RWPE1 (cell line): ENCODE measurements at regions not wholly inside any gene's neighbourhood (a gene's known extent, or its start where the extent isn't known, plus 50 kb on each side); places are given as distances from the start of the nearest gene placed in this dataset.

Experiments used
- CTCF ChIA-PET: fragments of 350-600 bp; sonication (Branson Sonifier 250); formaldehyde crosslinking; extraction: SDS; loops from one replicate; lab custom pipeline; 2021; lab: Yijun Ruan, JAX
- POLR2A ChIA-PET: fragments of 400-600 bp; formaldehyde crosslinking; extraction: SDS; loops from one replicate; lab custom pipeline; 2020; ENCODE audit warnings: antibody characterized with exemption; ENCODE audit not compliant: low non-redundant PET; lab: Yijun Ruan, JAX
- DNase-seq: peaks from one replicate; pipeline ENCODE4 v3.0.0; 2012; ENCODE audit warnings: low spot score
- H3K27ac ChIP-seq: fragments of 450-650 bp; 2 replicates; pipeline ENCODE4 v1.5.1; 2017
- TF ChIP-seq, protein P1 (sequence below): fragments of 450-650 bp; conservative IDR thresholded peaks from 2 replicates; pipeline ENCODE4 v1.5.1; 2017; ENCODE audit warnings: low read depth, mild to moderate bottlenecking

DNA sequence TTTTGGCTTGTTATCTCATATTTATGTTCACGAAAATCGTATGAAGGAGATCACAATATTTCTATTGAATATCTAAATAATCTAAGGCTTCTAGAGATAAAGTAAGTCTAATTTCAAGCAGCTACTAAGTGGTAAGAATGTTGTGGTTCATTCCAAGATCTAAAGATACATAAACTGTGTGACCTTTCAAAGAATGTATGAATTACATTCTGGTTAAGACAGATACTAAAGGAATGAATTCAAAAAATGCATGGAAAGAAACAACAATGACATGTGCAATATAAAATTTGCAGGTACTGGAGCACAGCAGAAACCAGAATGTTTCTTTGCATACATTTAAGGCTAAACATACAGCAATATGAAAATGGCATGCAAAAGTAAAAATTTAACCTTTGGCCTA, 1214.6 kb downstream of the CDH8 start:
- no peak overlapping the region for H3K27ac ChIP-seq
- DNase-seq, result no peak
- ChIA-PET POLR2A (no interaction called here), CTCF (no interaction called here)
- TF ChIP-seq, protein P1, sequence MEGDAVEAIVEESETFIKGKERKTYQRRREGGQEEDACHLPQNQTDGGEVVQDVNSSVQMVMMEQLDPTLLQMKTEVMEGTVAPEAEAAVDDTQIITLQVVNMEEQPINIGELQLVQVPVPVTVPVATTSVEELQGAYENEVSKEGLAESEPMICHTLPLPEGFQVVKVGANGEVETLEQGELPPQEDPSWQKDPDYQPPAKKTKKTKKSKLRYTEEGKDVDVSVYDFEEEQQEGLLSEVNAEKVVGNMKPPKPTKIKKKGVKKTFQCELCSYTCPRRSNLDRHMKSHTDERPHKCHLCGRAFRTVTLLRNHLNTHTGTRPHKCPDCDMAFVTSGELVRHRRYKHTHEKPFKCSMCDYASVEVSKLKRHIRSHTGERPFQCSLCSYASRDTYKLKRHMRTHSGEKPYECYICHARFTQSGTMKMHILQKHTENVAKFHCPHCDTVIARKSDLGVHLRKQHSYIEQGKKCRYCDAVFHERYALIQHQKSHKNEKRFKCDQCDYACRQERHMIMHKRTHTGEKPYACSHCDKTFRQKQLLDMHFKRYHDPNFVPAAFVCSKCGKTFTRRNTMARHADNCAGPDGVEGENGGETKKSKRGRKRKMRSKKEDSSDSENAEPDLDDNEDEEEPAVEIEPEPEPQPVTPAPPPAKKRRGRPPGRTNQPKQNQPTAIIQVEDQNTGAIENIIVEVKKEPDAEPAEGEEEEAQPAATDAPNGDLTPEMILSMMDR, result no peak

DNA sequence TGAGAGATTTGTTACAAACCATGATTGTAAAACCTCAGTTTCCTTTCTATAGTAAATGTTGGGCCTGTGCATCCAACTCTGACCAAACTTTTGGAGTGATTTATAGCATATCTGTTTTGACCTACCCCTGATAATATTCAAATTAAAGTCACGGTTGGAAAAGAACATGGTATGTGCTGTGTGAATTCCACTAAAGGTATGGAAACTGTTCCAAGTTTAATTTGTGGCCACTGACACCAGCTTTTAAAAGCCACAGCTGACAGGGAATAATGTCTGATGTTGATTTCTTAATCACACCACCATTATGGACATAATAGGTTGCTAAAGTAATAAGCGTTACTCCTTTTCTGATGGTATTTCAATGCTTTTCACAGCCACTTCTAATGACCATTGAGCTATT, 1215.9 kb downstream of the CDH8 start:
- no peak for DNase-seq
- ChIA-PET POLR2A (no interaction called here), CTCF (no interaction called here)
- H3K27ac ChIP-seq, result no peak overlapping the region
- TF ChIP-seq, protein P1, result no peak

DNA sequence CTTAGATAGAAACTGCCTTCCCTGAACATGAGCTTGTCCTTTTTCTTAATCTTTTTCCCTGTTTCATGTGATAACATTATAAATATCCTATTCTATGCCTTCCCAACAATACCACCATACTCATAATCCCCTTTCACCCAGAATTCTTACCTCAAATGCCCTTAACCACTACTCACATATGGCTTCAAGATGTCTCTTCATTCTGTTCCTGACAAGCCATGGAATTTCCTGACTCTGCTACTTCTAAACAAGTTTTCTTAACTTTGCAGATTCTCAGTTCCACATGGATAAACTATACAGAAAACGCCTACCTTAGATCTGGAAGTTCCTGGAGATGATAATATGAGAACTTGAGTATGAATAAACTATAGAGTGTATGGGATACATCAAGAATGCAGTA, 1217.8 kb downstream of the CDH8 start:
- TF ChIP-seq, protein P1, result no peak
- H3K27ac ChIP-seq, result no peak overlapping the region
- POLR2A ChIA-PET, result no interaction called here
- DNase-seq, result no peak
- CTCF ChIA-PET, result no interaction called here

DNA sequence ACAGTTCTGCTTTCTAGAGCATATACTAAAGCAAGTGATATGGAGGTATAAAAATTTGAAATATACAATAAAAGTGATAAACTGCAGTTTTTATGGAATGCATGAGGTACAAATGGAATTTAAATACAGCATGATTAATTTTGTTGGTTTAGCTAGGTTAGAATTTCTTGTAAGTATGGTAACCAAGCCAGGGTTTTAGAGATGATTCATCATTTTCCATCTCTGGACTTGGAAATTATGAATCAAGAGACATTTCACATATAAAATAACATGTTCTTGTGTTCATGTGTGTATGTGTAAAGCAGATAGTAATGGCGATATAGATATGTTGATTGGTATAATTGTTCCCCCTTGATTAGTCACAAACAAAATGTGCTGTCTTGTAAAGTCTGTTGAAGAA, 1219.8 kb downstream of the CDH8 start:
- POLR2A ChIA-PET, result no interaction called here
- CTCF ChIA-PET, result no interaction called here
- no peak overlapping the region for H3K27ac ChIP-seq
- TF ChIP-seq, protein P1, result no peak
- no peak for DNase-seq

DNA sequence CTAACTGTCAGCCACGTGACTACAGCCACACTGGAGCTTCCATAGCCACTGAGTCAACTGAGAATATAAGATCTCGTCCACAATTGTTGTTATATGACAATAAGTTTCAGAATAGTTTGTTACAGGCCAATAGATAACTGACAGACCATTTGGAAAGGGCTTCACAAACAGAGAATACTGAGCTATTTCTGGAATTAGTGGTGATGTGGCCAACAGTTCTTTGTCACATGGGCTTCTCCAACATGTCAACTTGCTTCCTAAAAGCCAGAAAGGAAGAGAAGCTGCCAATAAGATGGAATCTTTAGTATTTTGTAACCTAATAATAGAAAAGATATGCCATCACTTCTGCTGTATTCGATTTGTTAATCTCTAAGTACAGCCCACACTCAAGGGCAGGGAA, 1220.4 kb downstream of the CDH8 start:
- no peak overlapping the region for H3K27ac ChIP-seq
- TF ChIP-seq, protein P1, result no peak
- CTCF ChIA-PET, result no interaction called here
- no peak for DNase-seq
- POLR2A ChIA-PET, result no interaction called here

DNA sequence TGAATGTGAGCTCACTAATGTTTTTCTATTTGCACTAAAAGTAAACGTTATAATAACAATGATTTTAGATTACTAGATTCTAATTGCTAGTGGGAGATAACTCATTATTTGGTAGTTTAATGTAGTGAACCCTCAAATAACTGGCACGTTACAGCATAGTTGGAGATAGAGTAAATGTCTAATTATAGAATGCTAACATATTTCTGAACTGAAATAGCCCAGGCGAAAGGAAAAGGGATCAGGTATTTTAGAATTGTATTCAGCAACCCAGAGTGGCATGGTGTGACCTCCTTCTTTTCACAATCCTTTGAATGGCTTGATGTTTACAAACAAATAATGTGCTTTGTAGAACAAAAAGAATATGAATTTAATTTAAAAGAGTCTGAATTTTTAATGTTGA, 1221.2 kb downstream of the CDH8 start:
- H3K27ac ChIP-seq, result no peak overlapping the region
- ChIA-PET CTCF (interaction anchor here (0.6 kb wide), 1 partner anchor 1730 kb away, joined by 3 read pairs; no protein-coding TSS in a partner anchor), POLR2A (no interaction called here)
- TF ChIP-seq, protein P1, result no peak
- no peak for DNase-seq

DNA sequence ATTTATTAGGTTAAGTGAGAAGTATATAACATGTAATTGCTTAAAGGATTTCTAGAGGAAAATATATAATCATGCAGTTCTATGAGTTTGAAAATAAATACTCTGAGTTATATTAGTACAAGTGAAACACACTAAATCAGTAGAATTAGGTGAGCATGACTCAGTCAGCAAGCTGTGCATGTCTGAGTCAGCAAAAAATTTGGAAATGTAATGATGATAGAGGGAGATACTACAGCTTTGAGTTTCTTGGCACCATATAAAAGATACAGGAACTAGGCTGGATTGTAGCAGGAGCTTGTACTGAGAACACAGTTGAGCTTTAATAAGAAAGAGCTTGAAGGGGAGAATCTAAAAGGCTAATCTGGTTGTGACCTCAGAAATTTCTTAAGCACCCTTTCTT, 1224.6 kb downstream of the CDH8 start:
- CTCF ChIA-PET, result no interaction called here
- no peak for DNase-seq
- POLR2A ChIA-PET, result no interaction called here
- TF ChIP-seq, protein P1, result no peak
- H3K27ac ChIP-seq, result no peak overlapping the region
